Smooth muscle cell (in vitro differentiated cells): ENCODE measurements at regions not wholly inside any gene's neighbourhood (a gene's known extent, or its start where the extent isn't known, plus 50 kb on each side); places are given as distances from the start of the nearest gene placed in this dataset.

Experiments used
- DNase-seq: peaks from one replicate; lab custom pipeline; 2025; ENCODE audit not compliant: unreplicated experiment; lab: John Stamatoyannopoulos, UW
- H2AFZ ChIP-seq: fragments of 200-600 bp; sonication (generic); 2 replicates; pipeline ENCODE4 v1.6.0; 2016; ENCODE audit warnings: antibody characterized with exemption, low read depth, mild to moderate bottlenecking
- H3F3A ChIP-seq: fragments of 200-600 bp; sonication (generic); 2 replicates; pipeline ENCODE4 v1.6.0; 2017; ENCODE audit warnings: antibody characterized with exemption, low read depth
- H3K27ac ChIP-seq: fragments of 200-600 bp; sonication (generic); 2 replicates; pipeline ENCODE4 v1.5.1; 2016; ENCODE audit warnings: low read depth, mild to moderate bottlenecking
- H3K27me3 ChIP-seq: fragments of 200-600 bp; sonication (generic); 2 replicates; pipeline ENCODE4 v1.6.1; 2016; ENCODE audit warnings: low read depth, mild to moderate bottlenecking
- H3K36me3 ChIP-seq: fragments of 200-600 bp; sonication (generic); 2 replicates; pipeline ENCODE4 v1.5.1; 2016; ENCODE audit warnings: low read depth
- H3K4me1 ChIP-seq: fragments of 200-600 bp; sonication (generic); 2 replicates; pipeline ENCODE4 v1.5.1; 2016; ENCODE audit warnings: low read depth
- H3K4me2 ChIP-seq: fragments of 200-600 bp; sonication (generic); 2 replicates; pipeline ENCODE4 v1.6.0; 2016; ENCODE audit warnings: mild to moderate bottlenecking
- H3K4me3 ChIP-seq: fragments of 200-600 bp; sonication (generic); 2 replicates; pipeline ENCODE4 v1.5.1; 2016; ENCODE audit warnings: mild to moderate bottlenecking
- H3K79me2 ChIP-seq: fragments of 200-600 bp; sonication (generic); 2 replicates; pipeline ENCODE4 v1.6.0; 2016; ENCODE audit warnings: low read depth, mild to moderate bottlenecking
- H3K9ac ChIP-seq: fragments of 200-600 bp; sonication (generic); 2 replicates; pipeline ENCODE4 v1.6.0; 2016; ENCODE audit warnings: low read depth
- H3K9me3 ChIP-seq: fragments of 200-600 bp; sonication (generic); replicated peaks from 2 replicates; pipeline ENCODE4 v1.5.1; 2016; ENCODE audit warnings: low read depth
- H4K20me1 ChIP-seq: fragments of 200-600 bp; sonication (generic); 2 replicates; pipeline ENCODE4 v1.6.0; 2016; ENCODE audit warnings: low read depth
- CTCF ChIP-seq: fragments of 200-600 bp; sonication (generic); IDR thresholded peaks from 2 replicates; pipeline ENCODE4 v1.5.1; 2017; ENCODE audit warnings: borderline replicate concordance, mild to moderate bottlenecking, antibody characterized with exemption; ENCODE audit not compliant: insufficient read depth, poor library complexity, severe bottlenecking
- WGBS: methylation state at CpG from one replicate; pipeline ENCODE4 v1.1.7; 2016; ENCODE audit warnings: low lambda C conversion rate; 5-methylcytosine and 5-hydroxymethylcytosine counted together

GRCh38 chrX:47710252-47710651, 51.3 kb upstream of the UXT start:
- Histone ChIP-seq H3K4me2 (no peak overlapping the region), H3F3A (no peaks in the 10 kb centered on the region), H2AFZ (no peak overlapping the region), H3K27me3 (no peaks in the 10 kb centered on the region), H3K27ac (no peak overlapping the region), H3K9me3 (no peaks in the 10 kb centered on the region), H3K4me1 (no peaks in the 10 kb centered on the region), H3K79me2 (no peaks in the 10 kb centered on the region), H4K20me1 (no peaks in the 10 kb centered on the region), H3K36me3 (no peaks in the 10 kb centered on the region), H3K9ac (no peak overlapping the region), H3K4me3 (no peak overlapping the region)
- 65% methylated on average over 1 of the region's 1 CpG for WGBS
- DNase-seq = no peak
- no peak for TF ChIP-seq CTCF
